Spleen (tissue), 7 donors: ENCODE measurements at regions not wholly inside any gene's neighbourhood (a gene's known extent, or its start where the extent isn't known, plus 50 kb on each side); places are given as distances from the start of the nearest gene placed in this dataset.

ENCODE experiments used
- CTCF ChIP-seq, 11 experiments: fragments of 200-600 bp in 7 of 11; fragments of 450-650 bp in 4 of 11; sonication (generic) in 4 of 11; IDR thresholded peaks in 8 of 11; conservative IDR thresholded peaks in 3 of 11; 1 replicate in 7 of 11; 2 replicates in 4 of 11; pipeline versions ENCODE4 v1.4.0 to v1.8.0; 2016 to 2021; ENCODE audit warnings: antibody characterized with exemption in 11 of 11, inconsistent platforms in 4 of 11, mild to moderate bottlenecking in 1 of 11
- POLR2A ChIP-seq, 3 donors: fragments of 450-650 bp; IDR thresholded peaks; one replicate each; pipeline ENCODE4 v1.5.1; 2017; ENCODE audit warnings: antibody characterized with exemption in 3 of 3, mild to moderate bottlenecking in 1 of 3
- donor health status: DM: no; HTN: no; CAD: no; lungs with moderate emphysema.
- donor health status: DM: no; HTN: no; CAD: no.
- donor health status: DM: no; HTN: no; CAD: no.

- TF ChIP-seq CTCF (IDR thresholded peaks at IDR 0.05 in 8 of 11, conservative IDR thresholded peaks at IDR 0.05 in 3 of 11) (no peak), POLR2A (IDR thresholded peaks at IDR 0.05) (no peak)
Measured at GRCh38 chr9:115972843-115973595, 180.6 kb upstream of the PAPPA start.
